CD4-positive, alpha-beta T cell (primary cell): ENCODE measurements at regions not wholly inside any gene's neighbourhood (a gene's known extent, or its start where the extent isn't known, plus 50 kb on each side); places are given as distances from the start of the nearest gene placed in this dataset.

Experiments used
- ATAC-seq: fragments of 200-7000 bp; cut with Tn5 transposase; one replicate; pipeline ENCODE4 v1.10.0; 2022; ENCODE audit warnings: mild to moderate bottlenecking; ENCODE audit not compliant: poor library complexity
- CTCF ChIA-PET: fragments of 350-600 bp; sonication (Branson Sonifier 250); formaldehyde crosslinking; loops from one replicate; lab custom pipeline; 2021; ENCODE audit warnings: antibody characterized with exemption, inconsistent platforms; lab: Charles Lee
- POLR2A ChIA-PET: fragments of 350-600 bp; sonication (Branson Sonifier 250); formaldehyde crosslinking; loops from one replicate; lab custom pipeline; 2021; ENCODE audit warnings: antibody characterized with exemption, inconsistent platforms; lab: Charles Lee
- DNase-seq, 14 experiments: peaks; one replicate each; pipeline ENCODE4 v3.0.0-alpha.2; 2013 to 2020; ENCODE audit warnings: mixed read lengths in 2 of 14
- H3K27ac ChIP-seq, 2 donors: one replicate each; pipeline versions ENCODE4 v1.5.1 to v1.7.0; 2013; ENCODE audit warnings: low read length in 2 of 2, low read depth in 1 of 2, mild to moderate bottlenecking in 1 of 2
- H3K27me3 ChIP-seq, 2 experiments: 1 replicate in 1 of 2; 2 replicates in 1 of 2; pipeline versions ENCODE4 v1.6.1 to v1.7.0; 2013; ENCODE audit warnings: low read length in 2 of 2, control low read depth in 1 of 2, mild to moderate bottlenecking in 1 of 2, moderate library complexity in 1 of 2; ENCODE audit not compliant: insufficient read depth in 2 of 2, control insufficient read depth in 1 of 2
- H3K36me3 ChIP-seq: one replicate; pipeline ENCODE4 v1.6.1; 2013; ENCODE audit warnings: low read length, control low read depth; ENCODE audit not compliant: insufficient read depth
- H3K4me1 ChIP-seq: one replicate; pipeline ENCODE4 v1.6.1; 2013; ENCODE audit warnings: low read length, control low read depth; ENCODE audit not compliant: insufficient read depth
- H3K4me3 ChIP-seq: one replicate; pipeline ENCODE4 v1.5.1; 2013; ENCODE audit warnings: mild to moderate bottlenecking, low read length, moderate library complexity
- H3K9me3 ChIP-seq, 2 experiments: 1 replicate in 1 of 2; 2 replicates in 1 of 2; pipeline versions ENCODE4 v1.6.1 to v1.7.0; 2013; ENCODE audit warnings: low read length in 2 of 2, mild to moderate bottlenecking in 2 of 2, control low read depth in 1 of 2, moderate library complexity in 1 of 2; ENCODE audit not compliant: control insufficient read depth in 1 of 2, insufficient read depth in 1 of 2
- H3K27ac Mint-ChIP-seq: one replicate; pipeline ENCODE4 v1.8.0; 2020; ENCODE audit warnings: mixed read lengths
- H3K27me3 Mint-ChIP-seq: one replicate; pipeline ENCODE4 v1.8.0; 2021; ENCODE audit warnings: mixed read lengths
- H3K36me3 Mint-ChIP-seq: one replicate; pipeline ENCODE4 v1.8.0; 2021; ENCODE audit warnings: low read depth, mixed read lengths
- H3K4me1 Mint-ChIP-seq: one replicate; pipeline ENCODE4 v1.8.0; 2021; ENCODE audit warnings: low read depth, mixed read lengths
- H3K4me3 Mint-ChIP-seq: one replicate; pipeline ENCODE4 v1.8.0; 2020; ENCODE audit warnings: mild to moderate bottlenecking, mixed read lengths
- H3K9me3 Mint-ChIP-seq: one replicate; pipeline ENCODE4 v1.8.0; 2020; ENCODE audit warnings: mixed read lengths
- CTCF ChIP-seq: fragments of 200-600 bp; IDR thresholded peaks from one replicate; pipeline ENCODE4 v1.8.0; 2022; ENCODE audit warnings: antibody characterized with exemption, mild to moderate bottlenecking
- intact Hi-C, 2 experiments: fragments of 100-400 bp; cut with DNase I in 1 of 2; cut with micrococcal nuclease in 1 of 2; formaldehyde crosslinking; loops; one replicate each; pipeline versions ENCODE4 v1.15.1 to v1.9.0; 2023 to 2025; cut with DNase I, micrococcal nuclease

GRCh38 chr6:90409700-90410099 lies 113.1 kb upstream of the BACH2 start:
- Mint-ChIP-seq H3K27me3 (peaks cover 5% of the 10 kb centered on the region), H3K36me3 (peaks cover 6% of the 10 kb centered on the region), H3K9me3 (no peaks in the 10 kb centered on the region), H3K27ac (no peak overlapping the region), H3K4me1 (peaks cover 42% of the 10 kb centered on the region), H3K4me3 (no peak overlapping the region)
- H3K27me3 ChIP-seq: no peaks in the 10 kb centered on the region
- H3K4me1 ChIP-seq: peaks cover 42% of the 10 kb centered on the region
- POLR2A ChIA-PET: interaction anchor here (1.1 kb wide), 1 partner anchor 16 kb away, joined by 3 read pairs; no protein-coding TSS in a partner anchor
- TF ChIP-seq CTCF: no peak
- H3K4me3 ChIP-seq: no peak overlapping the region
- H3K27ac ChIP-seq: no peak overlapping the region
- no peaks in the 10 kb centered on the region for H3K9me3 ChIP-seq
- DNase-seq: no peak
- ATAC-seq: no peak
- CTCF ChIA-PET: interaction anchor here (0.8 to 4.0 kb wide), 3 partner anchors 9 to 137 kb away, joined by 3 to 21 read pairs (median 3); no protein-coding TSS in a partner anchor
- H3K36me3 ChIP-seq: no peaks in the 10 kb centered on the region
- intact Hi-C loops: loop anchor here in 1 of 2 experiments (5.0 kb wide), 2 partner anchors 53 to 68 kb away; no protein-coding TSS in a partner anchor

GRCh38 chr6:90406957-90407356 lies 110.3 kb upstream of the BACH2 start:
- Histone ChIP-seq H3K36me3 (no peaks in the 10 kb centered on the region), H3K27me3 (no peaks in the 10 kb centered on the region), H3K9me3 (no peaks in the 10 kb centered on the region), H3K27ac (no peak overlapping the region), H3K4me3 (no peak overlapping the region), H3K4me1 (peaks cover 37% of the 10 kb centered on the region)
- ATAC-seq (no peak), DNase-seq (no peak)
- CTCF ChIA-PET: no interaction called here
- no peak for TF ChIP-seq CTCF
- POLR2A ChIA-PET: no interaction called here
- H3K36me3 Mint-ChIP-seq: no peaks in the 10 kb centered on the region
- no peaks in the 10 kb centered on the region for H3K9me3 Mint-ChIP-seq
- H3K4me3 Mint-ChIP-seq: no peak overlapping the region
- H3K27ac Mint-ChIP-seq: no peak overlapping the region
- intact Hi-C loops: no loop called here
- H3K27me3 Mint-ChIP-seq: no peaks in the 10 kb centered on the region
- H3K4me1 Mint-ChIP-seq: peaks cover 39% of the 10 kb centered on the region

GRCh38 chr6:90406142-90406794 lies 109.6 kb upstream of the BACH2 start:
- no peaks in the 10 kb centered on the region for H3K27me3 Mint-ChIP-seq
- no peak overlapping the region for H3K4me3 Mint-ChIP-seq
- no peaks in the 10 kb centered on the region for H3K36me3 Mint-ChIP-seq
- H3K27ac ChIP-seq: no peak overlapping the region
- ChIA-PET POLR2A (no interaction called here), CTCF (no interaction called here)
- H3K27me3 ChIP-seq: no peaks in the 10 kb centered on the region
- no peak for TF ChIP-seq CTCF
- H3K4me3 ChIP-seq: no peak overlapping the region
- peaks cover 37% of the 10 kb centered on the region for H3K4me1 ChIP-seq
- ATAC-seq (peak; percentile 30), DNase-seq (peak in 2 of 14 experiments; percentile 34 to 41)
- H3K4me1 Mint-ChIP-seq: peaks cover 35% of the 10 kb centered on the region
- no peaks in the 10 kb centered on the region for H3K9me3 ChIP-seq
- no peak overlapping the region for H3K27ac Mint-ChIP-seq
- H3K9me3 Mint-ChIP-seq: no peaks in the 10 kb centered on the region
- intact Hi-C loops: no loop called here
- no peaks in the 10 kb centered on the region for H3K36me3 ChIP-seq
